ENCODE measurements at regions not wholly inside any gene's neighbourhood (a gene's known extent, or its start where the extent isn't known, plus 50 kb on each side); places are given as distances from the start of the nearest gene placed in this dataset. TPM values are rescaled to one million over a fixed set of nuclear protein-coding genes. Genes with fewer than 3 reads are reported as not detected.

GRCh38 chr14:62645649-62646048 lies 399.6 kb downstream of the KCNH5 start:
- Histone ChIP-seq H3K4me3 (no peak overlapping the region), H3K27ac (ENCODE audit: extremely low read depth, low read depth, low read length) (no peak overlapping the region), H4K20me1 (replicated peaks; ENCODE audit: control insufficient read depth, insufficient read depth, low read length) (no peaks in the 10 kb centered on the region), H3K79me2 (ENCODE audit: control insufficient read depth, insufficient read depth, low read length) (no peaks in the 10 kb centered on the region), H3K4me1 (replicated peaks in 1 of 2; ENCODE audit: control insufficient read depth in 2 of 2, insufficient read depth in 2 of 2, low read length in 2 of 2) (no peaks in the 10 kb centered on the region), H2AFZ (ENCODE audit: low read depth, low read length) (no peak overlapping the region), H3K9me3 (replicated peaks; ENCODE audit: control insufficient read depth, insufficient read depth, low read depth, low read length) (no peaks in the 10 kb centered on the region), H3K27me3 (ENCODE audit: control insufficient read depth in 2 of 2, insufficient read depth in 2 of 2, low read length in 2 of 2) (no peaks in the 10 kb centered on the region), H3K9ac (ENCODE audit: insufficient read depth in 1 of 2, low read depth in 2 of 2, low read length in 2 of 2) (no peak overlapping the region), H3K4me2 (ENCODE audit: insufficient read depth, low read length) (no peak overlapping the region), H3K9me1 (ENCODE audit: control insufficient read depth, insufficient read depth, low read length) (no peaks in the 10 kb centered on the region), H3K36me3 (ENCODE audit: control insufficient read depth, insufficient read depth, low read length) (no peaks in the 10 kb centered on the region)
- ChIA-PET CTCF (ENCODE audit: low intra/inter-chr PET ratio) (no interaction called here), POLR2A (no interaction called here)
- intact Hi-C loops (cut with micrococcal nuclease), result no loop called here
- no peak for DNase-seq (ENCODE audit: extremely low read depth in 1 of 4, low spot score in 3 of 4)
- in situ Hi-C loops (cut with MboI), result no loop called here
- no peak for FAIRE-seq
- no peak for ATAC-seq
- no TSS peak for BruUV-seq (replicated peaks)
- 7% methylated on average over 3 of the region's 3 CpGs for WGBS (ENCODE audit: insufficient coverage, low coverage, missing lambda C conversion rate)
- TF ChIP-seq TCF7 (IDR thresholded peaks at IDR 0.05; ENCODE audit: borderline replicate concordance) (no peak), NEUROD1 (IDR thresholded peaks at IDR 0.05; ENCODE audit: borderline replicate concordance, low read depth, low read length, partially characterized antibody) (no peak), ZNF324 (CRISPR knock-in tag; IDR thresholded peaks at IDR 0.05) (no peak), ARID2 (IDR thresholded peaks at IDR 0.05) (no peak), MAZ (CRISPR knock-in tag; conservative IDR thresholded peaks at IDR 0.05 in 1 of 2, IDR thresholded peaks at IDR 0.05 in 1 of 2) (no peak)
- TF ChIP-seq, protein P1, sequence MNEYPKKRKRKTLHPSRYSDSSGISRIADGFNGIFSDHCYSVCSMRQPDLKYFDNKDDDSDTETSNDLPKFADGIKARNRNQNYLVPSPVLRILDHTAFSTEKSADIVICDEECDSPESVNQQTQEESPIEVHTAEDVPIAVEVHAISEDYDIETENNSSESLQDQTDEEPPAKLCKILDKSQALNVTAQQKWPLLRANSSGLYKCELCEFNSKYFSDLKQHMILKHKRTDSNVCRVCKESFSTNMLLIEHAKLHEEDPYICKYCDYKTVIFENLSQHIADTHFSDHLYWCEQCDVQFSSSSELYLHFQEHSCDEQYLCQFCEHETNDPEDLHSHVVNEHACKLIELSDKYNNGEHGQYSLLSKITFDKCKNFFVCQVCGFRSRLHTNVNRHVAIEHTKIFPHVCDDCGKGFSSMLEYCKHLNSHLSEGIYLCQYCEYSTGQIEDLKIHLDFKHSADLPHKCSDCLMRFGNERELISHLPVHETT (CRISPR knock-in tag; conservative IDR thresholded peaks at IDR 0.05 in 1 of 2, IDR thresholded peaks at IDR 0.05 in 1 of 2), result no peak
- TF ChIP-seq, protein P2, sequence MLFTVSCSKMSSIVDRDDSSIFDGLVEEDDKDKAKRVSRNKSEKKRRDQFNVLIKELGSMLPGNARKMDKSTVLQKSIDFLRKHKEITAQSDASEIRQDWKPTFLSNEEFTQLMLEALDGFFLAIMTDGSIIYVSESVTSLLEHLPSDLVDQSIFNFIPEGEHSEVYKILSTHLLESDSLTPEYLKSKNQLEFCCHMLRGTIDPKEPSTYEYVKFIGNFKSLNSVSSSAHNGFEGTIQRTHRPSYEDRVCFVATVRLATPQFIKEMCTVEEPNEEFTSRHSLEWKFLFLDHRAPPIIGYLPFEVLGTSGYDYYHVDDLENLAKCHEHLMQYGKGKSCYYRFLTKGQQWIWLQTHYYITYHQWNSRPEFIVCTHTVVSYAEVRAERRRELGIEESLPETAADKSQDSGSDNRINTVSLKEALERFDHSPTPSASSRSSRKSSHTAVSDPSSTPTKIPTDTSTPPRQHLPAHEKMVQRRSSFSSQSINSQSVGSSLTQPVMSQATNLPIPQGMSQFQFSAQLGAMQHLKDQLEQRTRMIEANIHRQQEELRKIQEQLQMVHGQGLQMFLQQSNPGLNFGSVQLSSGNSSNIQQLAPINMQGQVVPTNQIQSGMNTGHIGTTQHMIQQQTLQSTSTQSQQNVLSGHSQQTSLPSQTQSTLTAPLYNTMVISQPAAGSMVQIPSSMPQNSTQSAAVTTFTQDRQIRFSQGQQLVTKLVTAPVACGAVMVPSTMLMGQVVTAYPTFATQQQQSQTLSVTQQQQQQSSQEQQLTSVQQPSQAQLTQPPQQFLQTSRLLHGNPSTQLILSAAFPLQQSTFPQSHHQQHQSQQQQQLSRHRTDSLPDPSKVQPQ (CRISPR knock-in tag; IDR thresholded peaks at IDR 0.05; ENCODE audit: borderline replicate concordance), result no peak

Small RNA genes lying in the stretch of these regions (small RNA-seq; reads per million reads assigned to genes)
- gene AL389895.1, result not detected
